Fibroblast of pulmonary artery (primary cell): ENCODE measurements at regions not wholly inside any gene's neighbourhood (a gene's known extent, or its start where the extent isn't known, plus 50 kb on each side); places are given as distances from the start of the nearest gene placed in this dataset.
"Not testable (repeated sequence)": the region's sequence is repeated elsewhere in the genome, so short reads cannot be mapped to it uniquely, and the experiment has no call there.

Experiments
- DNase-seq: peaks from one replicate; pipeline ENCODE4 v3.0.0-alpha.2; 2010; ENCODE audit warnings: low read depth
- H3K4me3 ChIP-seq: replicated peaks from 2 replicates; pipeline ENCODE4 v1.5.1; 2011; ENCODE audit warnings: low read depth, mild to moderate bottlenecking, control low read depth, low read length, moderate library complexity
- TF ChIP-seq, protein P1 (sequence below): IDR thresholded peaks from 2 replicates; pipeline ENCODE4 v1.5.1; 2011; ENCODE audit warnings: mild to moderate bottlenecking, control low read depth, low read length, inconsistent platforms; ENCODE audit errors: missing control alignments

DNA sequence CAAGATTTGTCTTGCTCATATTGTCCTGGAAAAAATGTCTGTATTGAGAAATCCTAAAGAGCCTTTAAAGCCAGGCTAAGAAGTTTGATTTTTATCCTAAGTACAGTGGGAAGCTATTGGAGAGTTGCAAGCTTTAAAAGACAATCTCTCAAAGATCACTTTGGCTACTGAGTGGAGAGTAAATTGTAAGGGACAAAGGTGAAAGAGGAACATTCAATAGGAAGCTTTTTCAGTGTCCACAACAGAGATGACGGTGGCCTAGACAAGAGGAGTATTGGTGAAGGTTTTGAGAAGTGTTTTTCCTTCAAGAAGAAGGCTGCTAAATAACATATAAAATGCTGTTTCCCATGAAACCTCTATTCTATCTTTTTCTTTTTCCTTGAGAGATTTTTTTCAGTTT is 249.5 kb upstream of the IL12A start:
- TF ChIP-seq, protein P1, sequence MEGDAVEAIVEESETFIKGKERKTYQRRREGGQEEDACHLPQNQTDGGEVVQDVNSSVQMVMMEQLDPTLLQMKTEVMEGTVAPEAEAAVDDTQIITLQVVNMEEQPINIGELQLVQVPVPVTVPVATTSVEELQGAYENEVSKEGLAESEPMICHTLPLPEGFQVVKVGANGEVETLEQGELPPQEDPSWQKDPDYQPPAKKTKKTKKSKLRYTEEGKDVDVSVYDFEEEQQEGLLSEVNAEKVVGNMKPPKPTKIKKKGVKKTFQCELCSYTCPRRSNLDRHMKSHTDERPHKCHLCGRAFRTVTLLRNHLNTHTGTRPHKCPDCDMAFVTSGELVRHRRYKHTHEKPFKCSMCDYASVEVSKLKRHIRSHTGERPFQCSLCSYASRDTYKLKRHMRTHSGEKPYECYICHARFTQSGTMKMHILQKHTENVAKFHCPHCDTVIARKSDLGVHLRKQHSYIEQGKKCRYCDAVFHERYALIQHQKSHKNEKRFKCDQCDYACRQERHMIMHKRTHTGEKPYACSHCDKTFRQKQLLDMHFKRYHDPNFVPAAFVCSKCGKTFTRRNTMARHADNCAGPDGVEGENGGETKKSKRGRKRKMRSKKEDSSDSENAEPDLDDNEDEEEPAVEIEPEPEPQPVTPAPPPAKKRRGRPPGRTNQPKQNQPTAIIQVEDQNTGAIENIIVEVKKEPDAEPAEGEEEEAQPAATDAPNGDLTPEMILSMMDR = no peak
- no peak overlapping the region for H3K4me3 ChIP-seq
- no peak for DNase-seq

DNA sequence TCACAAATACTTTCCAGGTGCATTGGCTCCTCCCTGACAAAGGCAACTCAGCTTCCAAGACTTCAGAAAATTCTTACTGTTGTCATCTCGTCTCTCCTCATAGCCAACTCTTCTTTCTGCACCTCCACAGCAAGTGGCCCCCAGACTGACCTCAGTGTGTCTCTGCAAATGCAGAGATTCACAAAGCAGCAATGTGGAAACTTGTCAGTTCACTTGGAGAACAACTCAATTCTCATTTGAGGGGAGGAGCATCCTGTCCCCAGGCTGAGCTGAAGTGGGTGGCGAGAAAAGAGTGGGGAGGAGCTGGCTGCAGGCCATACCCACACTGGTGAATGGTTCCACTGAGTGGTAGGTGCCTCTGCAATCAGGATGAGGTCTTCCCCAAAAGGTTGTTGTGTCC is 248.7 kb upstream of the IL12A start:
- TF ChIP-seq, protein P1 = no peak
- no peak for DNase-seq
- H3K4me3 ChIP-seq = no peak overlapping the region

DNA sequence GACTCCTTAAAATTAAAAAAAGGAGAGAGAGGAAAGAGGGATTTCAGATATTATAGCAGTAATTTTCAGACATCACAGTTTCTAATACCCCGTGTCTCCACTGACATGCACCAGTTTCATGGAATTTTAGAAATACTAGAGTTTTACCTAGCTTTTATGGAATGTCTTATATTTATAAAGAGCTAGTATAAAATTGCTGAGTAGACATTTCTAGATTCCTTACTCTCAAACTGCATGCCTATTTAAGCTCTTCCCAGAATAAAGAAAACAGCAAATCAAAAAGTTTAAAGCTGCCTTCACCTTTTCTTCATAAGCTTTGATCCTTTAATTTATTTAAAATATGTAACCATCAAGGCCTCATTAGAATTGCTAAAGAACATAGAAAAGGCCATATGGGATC is 247.4 kb upstream of the IL12A start:
- no peak for DNase-seq
- TF ChIP-seq, protein P1 = no peak

DNA sequence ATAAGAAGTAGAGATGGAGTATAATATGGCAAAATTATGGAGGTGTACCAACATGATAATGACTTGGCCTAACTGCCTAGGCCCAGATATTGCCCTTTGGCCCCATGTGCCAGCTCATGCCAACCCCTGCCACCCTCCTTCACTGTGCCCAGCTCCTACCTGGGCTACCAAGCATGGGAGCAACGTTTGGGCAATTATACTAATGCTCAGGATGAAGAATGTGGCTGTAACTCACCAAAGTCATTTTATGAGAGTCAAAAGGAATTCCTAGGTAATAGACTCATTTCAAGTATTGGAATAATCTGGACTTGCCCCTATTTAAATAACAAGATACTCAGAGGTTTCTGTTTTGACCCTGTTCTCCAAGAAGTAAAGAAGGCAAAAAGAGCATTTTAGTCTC is 240.2 kb upstream of the IL12A start:
- TF ChIP-seq, protein P1 = no peak
- no peak overlapping the region for H3K4me3 ChIP-seq
- DNase-seq = no peak

More for the DNA sequence above, 247.4 kb upstream of the IL12A start:
- H3K4me3 ChIP-seq = no peak overlapping the region

DNA sequence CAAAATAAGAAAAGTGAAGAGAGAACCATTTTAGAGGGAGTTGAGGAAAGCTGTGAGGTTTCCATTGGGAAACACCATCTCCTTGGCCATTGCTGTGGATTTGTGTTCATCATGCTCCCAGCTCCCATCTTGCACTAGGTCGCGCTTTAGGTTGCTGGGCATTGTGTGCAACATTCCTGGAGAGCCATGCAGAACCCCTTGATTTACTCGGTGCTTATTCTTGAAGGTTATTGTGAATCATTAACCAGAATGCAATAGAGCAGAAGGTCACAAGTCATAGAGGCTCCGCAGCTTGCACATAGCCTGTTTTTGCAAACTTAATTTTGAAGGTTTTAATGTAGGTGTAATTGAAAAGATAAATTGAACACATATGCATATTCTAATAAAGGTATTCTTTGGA is 239.2 kb upstream of the IL12A start:
- no peak overlapping the region for H3K4me3 ChIP-seq
- no peak for DNase-seq
- TF ChIP-seq, protein P1 = no peak

DNA sequence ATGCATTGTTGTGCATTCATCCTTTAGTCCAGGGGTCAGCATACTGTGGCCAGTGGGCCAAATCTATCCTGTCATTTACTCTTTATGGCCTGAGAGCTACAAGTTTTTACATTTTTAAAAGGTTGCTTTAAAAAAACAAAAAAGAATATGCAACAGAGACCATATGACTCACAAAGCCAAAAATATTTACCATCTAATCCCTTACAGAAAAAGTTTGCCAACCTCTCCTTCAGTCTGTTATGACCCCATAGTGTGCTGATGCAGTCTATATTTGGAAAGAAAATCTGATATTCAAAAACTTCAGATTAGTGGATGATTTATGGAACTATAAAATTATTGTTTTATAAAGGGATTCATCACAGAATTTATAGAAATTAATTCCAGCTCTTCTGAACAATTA is 237.5 kb upstream of the IL12A start:
- H3K4me3 ChIP-seq = no peak overlapping the region
- TF ChIP-seq, protein P1 = no peak
- no peak for DNase-seq

- DNase-seq = no peak
- TF ChIP-seq, protein P1 = no peak
- no peak overlapping the region for H3K4me3 ChIP-seq
Measured at GRCh38 chr3:159751752-159752151, 236.9 kb upstream of the IL12A start.

GRCh38 chr3:159756279-159757207 is 232.1 kb upstream of the IL12A start:
- not testable (repeated sequence) for H3K4me3 ChIP-seq, DNase-seq
